Neural progenitor cell (in vitro differentiated cells): ENCODE measurements at regions not wholly inside any gene's neighbourhood (a gene's known extent, or its start where the extent isn't known, plus 50 kb on each side); places are given as distances from the start of the nearest gene placed in this dataset.

Experiments used
- CTCF ChIP-seq: fragments of 200-600 bp; sonication (generic); IDR thresholded peaks from 2 replicates; pipeline ENCODE4 v1.5.1; 2017; ENCODE audit warnings: antibody characterized with exemption, mild to moderate bottlenecking
- EZH2 ChIP-seq: fragments of 200-600 bp; sonication (generic); IDR thresholded peaks from 2 replicates; pipeline ENCODE4 v1.6.1; 2017; ENCODE audit warnings: antibody characterized with exemption, mild to moderate bottlenecking, moderate library complexity
- EZH2phosphoT487 ChIP-seq: fragments of 200-600 bp; sonication (generic); IDR thresholded peaks from 2 replicates; pipeline ENCODE4 v1.6.1; 2017; ENCODE audit warnings: antibody characterized with exemption

DNA sequence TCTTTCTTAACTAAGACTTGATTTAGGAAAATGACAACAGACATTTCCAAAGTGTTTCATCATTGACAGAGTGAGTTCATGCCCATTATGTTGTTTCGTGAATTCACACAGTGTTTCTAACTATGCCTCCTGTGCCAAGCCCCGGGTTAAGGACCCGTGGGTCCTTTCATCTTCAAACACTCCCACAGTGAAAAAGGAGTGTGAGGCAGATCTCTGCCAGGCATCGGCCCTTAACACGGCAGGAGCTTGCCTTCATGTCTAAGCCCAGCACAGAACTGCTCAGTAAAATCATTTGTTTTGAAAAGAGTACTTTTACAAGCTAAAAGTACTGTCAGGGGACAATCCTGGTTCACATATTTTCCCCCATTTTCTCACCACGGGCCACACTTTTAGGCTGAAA, 80.0 kb upstream of the FOXB1 start:
- TF ChIP-seq CTCF (no peak), EZH2 (no peak), EZH2phosphoT487 (no peak)
